ENCODE measurements at regions not wholly inside any gene's neighbourhood (a gene's known extent, or its start where the extent isn't known, plus 50 kb on each side); places are given as distances from the start of the nearest gene placed in this dataset.

DNA sequence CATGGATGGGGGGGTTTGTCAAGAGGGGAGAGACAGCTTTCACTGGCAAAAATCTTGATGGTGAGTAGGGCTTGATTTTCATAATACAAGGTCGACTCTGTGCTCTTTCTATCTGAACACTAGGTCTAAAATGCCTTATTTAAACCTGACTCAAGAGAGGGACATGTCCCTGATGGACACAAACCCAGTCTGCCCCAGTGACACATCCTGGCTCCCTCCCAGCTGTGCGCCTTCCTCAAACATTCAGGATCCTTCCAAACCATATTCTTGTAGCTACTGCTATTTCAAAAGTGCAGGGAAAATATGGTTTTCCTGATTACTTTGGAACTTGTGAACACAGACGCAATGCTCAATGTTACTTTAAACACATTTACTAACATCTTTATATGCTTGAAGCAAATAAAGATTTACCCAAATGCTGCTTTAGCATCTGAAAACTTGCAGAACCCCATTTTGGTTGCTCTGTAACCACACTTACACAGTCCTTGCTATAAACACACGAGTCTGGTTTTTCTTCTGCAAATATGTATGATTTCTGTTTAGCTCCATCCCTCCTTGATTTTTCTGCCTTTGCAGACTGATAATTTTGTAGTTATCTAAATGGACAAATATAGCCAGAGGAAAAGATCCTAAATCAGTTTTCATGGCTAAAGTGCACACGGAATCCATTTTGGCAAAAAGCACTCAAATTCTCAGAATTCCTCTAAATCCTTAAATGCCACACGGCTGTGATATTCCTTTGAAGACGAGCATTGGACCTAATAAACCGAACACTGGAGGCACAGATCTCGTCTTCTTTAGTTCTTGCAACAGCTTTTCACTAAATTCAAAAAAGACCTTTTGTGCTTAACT, 499.9 kb upstream of the ZFHX3 start:
- no peak overlapping the region for H3K4me3 ChIP-seq (ENCODE audit: low read depth, low read length, poor library complexity, severe bottlenecking)
- BruUV-seq (replicated peaks): no TSS peak
- ChIA-PET POLR2A (interaction anchor here (0.6 kb wide), 1 partner anchor 73 kb away, joined by 4 read pairs; no protein-coding TSS in a partner anchor), CTCF (ENCODE audit: unreplicated experiment) (no interaction called here)
- H2AFZ ChIP-seq (ENCODE audit: low read length): no peak overlapping the region
- no peaks in the 10 kb centered on the region for H3K4me1 ChIP-seq (ENCODE audit: insufficient read depth, low read length, poor library complexity, severe bottlenecking)
- no peaks in the 10 kb centered on the region for H3K9me2 ChIP-seq (ENCODE audit: insufficient read depth, low read length)
- no peak overlapping the region for H3K4me2 ChIP-seq (ENCODE audit: low read length)
- H3K36me3 ChIP-seq (ENCODE audit: insufficient read depth, low read length): no peaks in the 10 kb centered on the region
- H3K9me3 ChIP-seq (ENCODE audit: low read length): no peaks in the 10 kb centered on the region
- no peaks in the 10 kb centered on the region for H3K79me2 ChIP-seq (ENCODE audit: insufficient read depth, low read depth, low read length)
- TF ChIP-seq, protein P1, sequence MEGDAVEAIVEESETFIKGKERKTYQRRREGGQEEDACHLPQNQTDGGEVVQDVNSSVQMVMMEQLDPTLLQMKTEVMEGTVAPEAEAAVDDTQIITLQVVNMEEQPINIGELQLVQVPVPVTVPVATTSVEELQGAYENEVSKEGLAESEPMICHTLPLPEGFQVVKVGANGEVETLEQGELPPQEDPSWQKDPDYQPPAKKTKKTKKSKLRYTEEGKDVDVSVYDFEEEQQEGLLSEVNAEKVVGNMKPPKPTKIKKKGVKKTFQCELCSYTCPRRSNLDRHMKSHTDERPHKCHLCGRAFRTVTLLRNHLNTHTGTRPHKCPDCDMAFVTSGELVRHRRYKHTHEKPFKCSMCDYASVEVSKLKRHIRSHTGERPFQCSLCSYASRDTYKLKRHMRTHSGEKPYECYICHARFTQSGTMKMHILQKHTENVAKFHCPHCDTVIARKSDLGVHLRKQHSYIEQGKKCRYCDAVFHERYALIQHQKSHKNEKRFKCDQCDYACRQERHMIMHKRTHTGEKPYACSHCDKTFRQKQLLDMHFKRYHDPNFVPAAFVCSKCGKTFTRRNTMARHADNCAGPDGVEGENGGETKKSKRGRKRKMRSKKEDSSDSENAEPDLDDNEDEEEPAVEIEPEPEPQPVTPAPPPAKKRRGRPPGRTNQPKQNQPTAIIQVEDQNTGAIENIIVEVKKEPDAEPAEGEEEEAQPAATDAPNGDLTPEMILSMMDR (conservative IDR thresholded peaks at IDR 0.05; ENCODE audit: low read length): no peak
- TF ChIP-seq EZH2phosphoT487 (IDR thresholded peaks at IDR 0.05; ENCODE audit: borderline replicate concordance, low read depth, low read length): no peak
- H4K20me1 ChIP-seq (ENCODE audit: insufficient read depth, low read length): no peaks in the 10 kb centered on the region
- DNase-seq (ENCODE audit: low spot score): no peak
- H3K27ac ChIP-seq (ENCODE audit: low read depth, low read length, poor library complexity, severe bottlenecking): no peak overlapping the region
- intact Hi-C loops (cut with micrococcal nuclease; ENCODE audit: unreplicated experiment): no loop called here

DNA sequence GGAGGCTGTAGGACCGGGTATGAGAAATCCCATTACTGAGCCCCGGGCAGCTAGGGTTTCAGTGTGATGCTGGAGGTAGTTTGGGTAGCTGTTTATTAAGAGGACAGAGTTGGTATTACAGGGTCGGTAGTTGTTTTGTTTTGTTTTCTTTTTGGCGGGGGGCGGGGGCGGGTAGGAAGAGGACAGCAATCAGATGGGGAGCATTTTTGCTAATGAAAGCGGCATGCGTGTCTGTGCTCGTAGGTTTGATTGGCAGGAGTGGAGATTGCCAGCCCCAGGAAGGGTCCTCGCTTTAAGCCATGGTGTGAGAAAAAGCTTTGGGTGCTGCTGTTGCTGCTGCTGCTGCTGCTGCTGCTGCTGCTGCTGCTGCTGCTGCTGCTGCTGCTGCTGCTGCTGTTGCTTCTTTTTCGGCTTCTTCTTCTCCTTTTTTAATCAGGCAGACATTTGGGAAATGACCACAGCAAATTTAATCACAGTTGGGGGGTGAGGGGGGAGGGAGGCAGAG, 498.5 kb upstream of the ZFHX3 start:
- Histone ChIP-seq H3K9me2 (ENCODE audit: insufficient read depth, low read length) (no peaks in the 10 kb centered on the region), H3K4me1 (ENCODE audit: insufficient read depth, low read length, poor library complexity, severe bottlenecking) (no peaks in the 10 kb centered on the region), H2AFZ (ENCODE audit: low read length) (no peak overlapping the region), H3K4me3 (ENCODE audit: low read depth, low read length, poor library complexity, severe bottlenecking) (no peak overlapping the region), H3K27ac (ENCODE audit: low read depth, low read length, poor library complexity, severe bottlenecking) (no peak overlapping the region), H3K36me3 (ENCODE audit: insufficient read depth, low read length) (no peaks in the 10 kb centered on the region), H3K9me3 (ENCODE audit: low read length) (no peaks in the 10 kb centered on the region), H4K20me1 (ENCODE audit: insufficient read depth, low read length) (no peaks in the 10 kb centered on the region), H3K79me2 (ENCODE audit: insufficient read depth, low read depth, low read length) (no peaks in the 10 kb centered on the region), H3K4me2 (ENCODE audit: low read length) (no peak overlapping the region)
- DNase-seq (ENCODE audit: low spot score): no peak
- BruUV-seq (replicated peaks): no TSS peak
- intact Hi-C loops (cut with micrococcal nuclease; ENCODE audit: unreplicated experiment): no loop called here
- POLR2A ChIA-PET: interaction anchor here (0.5 kb wide), 1 partner anchor 12 kb away, joined by 5 read pairs; no protein-coding TSS in a partner anchor
- CTCF ChIA-PET (ENCODE audit: unreplicated experiment): no interaction called here
- TF ChIP-seq EZH2phosphoT487 (IDR thresholded peaks at IDR 0.05; ENCODE audit: borderline replicate concordance, low read depth, low read length): no peak
- TF ChIP-seq, protein P1 (conservative IDR thresholded peaks at IDR 0.05; ENCODE audit: low read length): no peak

DNA sequence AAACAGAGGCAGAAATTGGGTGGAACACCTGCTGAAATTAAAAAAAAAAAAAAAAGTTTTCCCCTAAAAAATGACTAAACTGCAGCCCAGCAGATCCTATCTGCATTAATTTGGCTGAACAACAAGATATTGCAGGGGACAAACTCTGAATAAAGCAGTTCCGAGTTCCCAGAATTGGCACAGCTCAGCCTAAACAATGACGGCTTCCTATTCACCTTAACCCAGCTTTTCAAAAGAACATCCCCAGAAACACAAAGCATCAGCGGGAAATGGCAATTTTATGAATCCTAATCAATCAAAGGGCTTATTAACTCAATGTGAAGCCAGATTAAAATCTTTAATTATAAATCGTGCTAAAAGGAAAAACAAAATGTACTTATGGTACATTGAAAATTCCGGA, 497.8 kb upstream of the ZFHX3 start:
- Histone ChIP-seq H3K4me2 (ENCODE audit: low read length) (no peak overlapping the region), H3K4me1 (ENCODE audit: insufficient read depth, low read length, poor library complexity, severe bottlenecking) (no peaks in the 10 kb centered on the region), H3K36me3 (ENCODE audit: insufficient read depth, low read length) (no peaks in the 10 kb centered on the region), H3K27ac (ENCODE audit: low read depth, low read length, poor library complexity, severe bottlenecking) (no peak overlapping the region), H3K79me2 (ENCODE audit: insufficient read depth, low read depth, low read length) (no peaks in the 10 kb centered on the region), H3K9me2 (ENCODE audit: insufficient read depth, low read length) (no peaks in the 10 kb centered on the region), H4K20me1 (ENCODE audit: insufficient read depth, low read length) (no peaks in the 10 kb centered on the region), H3K4me3 (ENCODE audit: low read depth, low read length, poor library complexity, severe bottlenecking) (no peak overlapping the region), H2AFZ (ENCODE audit: low read length) (no peak overlapping the region), H3K9me3 (ENCODE audit: low read length) (no peaks in the 10 kb centered on the region)
- no TSS peak for BruUV-seq (replicated peaks)
- TF ChIP-seq, protein P1 (conservative IDR thresholded peaks at IDR 0.05; ENCODE audit: low read length): no peak
- no peak for TF ChIP-seq EZH2phosphoT487 (IDR thresholded peaks at IDR 0.05; ENCODE audit: borderline replicate concordance, low read depth, low read length)
- CTCF ChIA-PET (ENCODE audit: unreplicated experiment): no interaction called here
- DNase-seq (ENCODE audit: low spot score): no peak
- POLR2A ChIA-PET: interaction anchor here (0.5 kb wide), 1 partner anchor 13 kb away, joined by 5 read pairs; no protein-coding TSS in a partner anchor
- intact Hi-C loops (cut with micrococcal nuclease; ENCODE audit: unreplicated experiment): no loop called here

Measured in OCI-LY7 (cell line).